Stimulated activated CD8-positive, alpha-beta memory T cell treated with anti-CD3 and anti-CD28 coated beads, Interleukin-4, amount 100 ng/mL, for 1 hour (primary cell): ENCODE measurements at regions not wholly inside any gene's neighbourhood (a gene's known extent, or its start where the extent isn't known, plus 50 kb on each side); places are given as distances from the start of the nearest gene placed in this dataset.

ENCODE experiments used
- DNase-seq, 2 donors: peaks; one replicate each; pipeline ENCODE4 v3.0.0-alpha.2; 2020; ENCODE audit warnings: low read depth in 2 of 2, low spot score in 1 of 2

- DNase-seq: no peak
Measured at GRCh38 chr14:53808042-53808441, 148.6 kb downstream of the BMP4 start.

- no peak for DNase-seq
Measured at GRCh38 chr14:53807542-53807941, 149.1 kb downstream of the BMP4 start.

DNA sequence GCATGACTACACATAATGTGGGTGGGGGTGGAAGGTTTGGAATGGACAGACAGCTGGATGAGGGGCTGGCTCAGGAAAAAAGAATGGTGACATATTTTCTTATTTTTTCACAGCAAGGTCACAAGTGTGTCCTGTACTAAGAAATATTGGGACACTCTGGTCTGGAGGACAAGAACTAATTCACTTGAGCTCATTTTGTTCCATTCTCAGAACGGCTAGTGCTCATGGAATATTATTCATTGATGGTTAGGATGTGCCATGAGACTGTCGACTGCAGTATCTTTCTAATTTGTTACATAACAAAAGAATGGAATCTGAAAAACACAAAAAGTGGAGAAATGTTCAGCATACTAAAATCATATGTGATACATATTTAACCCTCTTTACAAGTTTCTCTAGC, 149.5 kb downstream of the BMP4 start:
- no peak for DNase-seq

DNA sequence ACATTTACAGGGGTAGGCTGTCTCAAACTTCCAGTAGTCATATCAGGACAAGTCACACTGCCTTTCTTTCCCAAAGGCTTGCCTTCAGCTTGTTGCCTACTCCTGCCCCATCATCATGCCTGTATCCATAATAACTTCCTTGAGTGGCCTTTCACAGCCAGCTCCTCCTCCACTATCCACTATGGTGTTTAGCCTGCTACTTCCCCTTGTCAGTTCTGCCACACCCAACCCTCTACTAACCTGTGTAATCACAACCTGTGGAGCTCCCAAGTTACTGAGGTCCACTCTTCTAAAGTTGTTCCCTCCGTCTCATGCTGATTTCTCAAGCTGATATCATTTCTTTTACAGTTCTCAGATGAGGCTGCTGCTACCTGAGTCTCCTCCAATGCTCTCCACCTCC, 159.9 kb downstream of the BMP4 start:
- DNase-seq: no peak

DNA sequence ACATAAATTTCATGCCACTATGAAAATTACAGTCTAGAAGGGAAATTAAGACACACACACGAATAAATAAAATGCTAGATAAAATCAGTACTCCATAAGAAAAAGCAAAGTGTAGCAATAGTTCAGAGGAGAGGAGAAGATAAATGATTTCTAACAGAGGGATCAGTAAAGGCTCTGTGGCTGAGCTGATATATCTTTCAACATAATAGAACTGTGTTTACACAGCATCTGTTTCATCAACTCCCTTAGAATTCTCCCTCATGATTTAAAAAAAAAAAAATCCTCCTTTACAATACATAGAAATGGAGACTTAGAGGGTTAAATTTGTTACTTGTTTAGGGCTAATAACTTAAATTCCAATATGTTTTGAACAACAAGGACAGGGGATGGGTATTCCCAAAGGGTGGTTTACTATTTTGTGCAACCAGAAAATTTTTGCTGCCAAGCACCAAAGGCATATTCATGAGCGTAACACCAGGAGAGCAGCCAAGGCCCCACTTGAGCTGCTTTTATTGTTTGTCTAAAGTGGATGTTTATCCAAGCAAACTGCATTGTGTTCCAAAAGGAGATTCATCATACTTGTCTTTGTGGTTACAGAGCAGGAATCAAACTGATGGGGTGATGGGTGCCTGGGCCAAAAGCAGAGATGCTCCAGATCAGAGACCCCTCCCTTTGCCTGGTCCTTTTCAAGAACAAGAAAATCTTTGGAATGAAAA, 162.7 kb downstream of the BMP4 start:
- DNase-seq: no peak

DNA sequence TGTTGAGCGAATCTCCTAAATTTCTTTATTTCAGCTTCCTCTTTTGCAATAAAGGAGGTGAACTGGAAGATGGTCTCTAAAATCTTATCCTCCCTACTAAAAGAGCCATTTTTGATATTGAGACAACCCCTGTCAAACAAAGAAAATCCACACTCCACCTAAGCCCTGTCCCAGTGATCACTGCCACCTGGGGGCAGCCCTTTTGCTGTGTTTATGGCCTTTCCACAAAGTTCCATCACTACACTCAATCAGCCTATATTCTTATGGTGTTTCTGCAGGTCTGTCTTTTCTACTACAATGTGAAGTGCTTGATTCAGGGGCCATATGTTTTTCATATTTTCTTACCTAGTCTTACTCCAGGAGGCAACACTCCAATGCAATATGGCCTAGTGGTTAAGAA, 163.7 kb downstream of the BMP4 start:
- no peak for DNase-seq

DNA sequence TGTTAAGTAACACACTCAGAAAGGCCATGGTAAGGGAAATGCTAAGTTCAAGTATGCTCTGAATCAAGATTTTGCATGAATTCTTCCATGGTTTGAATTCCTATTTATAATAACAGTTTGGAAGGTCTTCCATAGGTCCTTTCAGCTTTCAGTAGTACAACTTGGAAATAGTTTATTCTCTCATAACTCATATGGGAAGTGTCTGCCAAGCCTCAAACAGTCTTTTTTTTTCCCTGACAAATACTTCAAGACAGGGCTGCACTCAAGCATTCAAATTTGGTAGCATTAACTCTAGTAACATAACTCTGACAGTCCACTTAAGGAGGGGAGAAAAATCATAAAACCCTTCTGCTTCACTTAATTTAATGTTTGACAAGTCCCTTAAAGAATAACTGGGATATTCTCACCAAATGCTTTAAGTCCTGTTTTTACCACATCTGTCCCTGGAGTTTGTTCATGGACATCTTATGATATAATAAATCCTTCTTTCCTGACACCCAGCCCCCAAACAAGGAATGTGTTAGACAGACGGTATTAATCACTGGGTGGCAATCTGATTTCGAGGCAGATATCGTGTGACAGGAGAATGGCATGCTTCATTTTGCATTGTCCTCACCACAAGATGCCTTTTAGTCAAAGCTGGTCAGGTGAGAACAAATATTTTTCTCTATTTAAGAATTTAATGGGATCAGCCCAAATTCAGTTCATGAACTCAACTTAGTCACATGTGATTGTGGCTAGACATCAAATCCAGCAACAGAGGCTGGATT, 165.7 kb downstream of the BMP4 start:
- DNase-seq: no peak

DNA sequence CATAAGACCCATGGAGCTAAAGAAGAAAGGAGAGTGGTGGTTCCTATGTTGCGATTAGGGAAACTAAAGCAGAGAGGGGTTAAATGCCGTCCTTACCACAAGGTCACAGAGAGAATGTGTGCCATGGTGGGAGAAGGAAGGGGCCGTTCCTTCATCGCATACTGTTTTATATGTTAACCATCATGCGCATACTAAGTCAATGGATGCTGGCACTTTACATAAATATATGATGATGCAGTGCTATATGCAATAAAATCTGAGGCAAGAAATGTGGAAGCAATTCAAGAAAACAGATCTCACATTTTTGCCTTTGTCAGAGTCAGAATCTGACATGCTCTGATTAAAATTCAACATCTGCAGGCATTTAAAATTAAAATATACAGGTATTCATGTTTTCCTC, 168.1 kb downstream of the BMP4 start:
- DNase-seq: no peak

DNA sequence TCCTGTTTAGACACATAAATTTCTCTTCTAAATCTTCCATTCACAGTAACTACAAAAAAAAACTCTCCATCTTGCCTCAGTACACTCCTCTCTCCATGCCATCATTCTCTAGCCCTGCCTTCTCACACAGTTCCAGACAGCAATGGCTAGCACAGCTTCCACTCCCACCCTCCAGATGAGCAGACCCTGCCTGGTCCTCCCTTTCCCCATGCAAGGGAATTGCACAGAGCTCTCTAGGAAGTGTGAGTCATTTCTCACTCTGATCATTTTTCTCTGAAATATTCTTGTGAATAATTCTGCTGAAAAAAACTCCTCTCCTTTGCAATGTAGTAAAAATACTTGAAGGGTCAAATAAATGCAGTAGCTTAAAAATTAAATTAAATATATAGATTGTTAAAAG, 170.6 kb downstream of the BMP4 start:
- no peak for DNase-seq

- no peak for DNase-seq
Measured at GRCh38 chr14:53784688-53785087, 171.9 kb downstream of the BMP4 start.

DNA sequence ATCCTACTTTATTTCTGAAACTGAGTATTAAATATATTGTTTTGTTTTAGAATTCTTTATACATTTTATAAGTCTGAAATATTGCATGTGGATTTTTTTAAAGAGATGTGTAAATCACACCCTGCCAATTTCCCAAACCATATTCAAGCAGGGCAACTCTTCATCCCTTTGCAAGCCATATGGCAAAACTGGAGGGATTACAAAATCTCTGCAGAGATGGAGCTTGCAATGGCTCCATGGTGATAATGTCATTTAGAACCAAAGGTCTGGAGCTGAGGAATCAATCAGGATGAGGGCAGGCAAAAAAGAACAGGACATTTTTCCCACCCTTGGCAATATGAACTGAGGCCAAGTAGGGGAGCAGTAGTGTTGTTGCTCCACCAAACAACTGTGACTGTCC, 173.4 kb downstream of the BMP4 start:
- no peak for DNase-seq

DNA sequence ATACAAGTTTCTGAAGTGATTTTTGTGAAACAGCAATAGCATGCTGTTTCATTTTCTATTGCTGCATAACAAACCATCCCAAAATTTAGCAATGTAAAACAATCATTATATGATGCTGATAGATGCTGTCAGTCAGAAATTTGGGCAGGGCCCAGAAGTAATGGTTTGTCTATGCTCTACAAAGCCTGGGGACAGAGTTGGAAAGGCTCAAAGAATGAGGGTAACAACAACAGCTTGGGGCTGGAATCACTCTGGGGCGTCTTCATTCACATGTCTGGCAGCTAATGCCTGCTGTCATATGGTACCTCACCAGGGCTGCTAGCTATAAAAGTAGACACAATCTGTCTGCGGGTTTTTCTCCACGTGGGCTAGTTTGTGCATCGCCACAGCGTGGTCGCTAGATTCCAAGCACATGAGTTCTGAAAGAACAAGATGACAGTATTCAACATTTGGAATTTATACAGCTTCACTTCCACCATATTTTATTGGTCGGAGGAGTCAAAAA, 176.5 kb downstream of the BMP4 start:
- no peak for DNase-seq

DNA sequence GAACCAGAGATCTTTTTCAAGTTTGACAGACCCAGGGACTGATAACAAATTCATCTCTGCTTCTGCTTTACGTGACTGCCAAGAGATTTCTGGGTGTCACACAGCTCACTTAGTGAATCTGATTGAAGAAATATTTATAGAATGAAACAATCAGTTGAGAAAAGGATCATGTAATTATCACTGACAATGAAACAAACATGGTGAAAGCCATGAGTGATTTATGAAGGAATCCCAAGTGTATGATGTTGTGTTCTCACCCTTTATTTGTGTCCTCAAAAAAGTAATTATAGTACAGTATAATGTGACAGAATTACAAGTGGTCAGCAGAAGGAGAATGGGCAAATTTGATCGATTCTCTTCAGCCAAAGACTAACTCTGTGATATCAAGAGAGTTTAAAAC, 177.3 kb downstream of the BMP4 start:
- DNase-seq: no peak

- DNase-seq: no peak
Measured at GRCh38 chr14:53778263-53778662, 178.4 kb downstream of the BMP4 start.

- DNase-seq: no peak
Measured at GRCh38 chr14:53772936-53773335, 183.7 kb downstream of the BMP4 start.

DNA sequence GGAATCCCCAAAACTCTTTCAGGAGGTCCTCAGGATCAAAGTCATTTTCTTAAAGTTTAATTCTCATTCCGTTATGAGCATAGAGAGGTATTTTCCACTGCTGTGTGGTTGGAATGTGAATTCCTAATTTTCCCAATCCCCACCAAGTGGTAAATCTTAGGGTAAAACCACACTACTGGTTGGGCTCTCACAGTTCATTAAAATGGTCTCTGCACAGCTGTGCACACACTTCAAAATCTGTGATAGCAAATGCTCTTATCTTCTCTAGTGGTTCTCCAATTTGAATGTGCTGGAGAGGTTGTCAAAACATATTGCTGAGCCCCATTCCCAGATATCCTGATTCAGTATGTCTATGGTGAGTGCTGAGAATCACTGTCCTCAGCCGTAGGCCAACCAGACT, 189.1 kb downstream of the BMP4 start:
- no peak for DNase-seq

DNA sequence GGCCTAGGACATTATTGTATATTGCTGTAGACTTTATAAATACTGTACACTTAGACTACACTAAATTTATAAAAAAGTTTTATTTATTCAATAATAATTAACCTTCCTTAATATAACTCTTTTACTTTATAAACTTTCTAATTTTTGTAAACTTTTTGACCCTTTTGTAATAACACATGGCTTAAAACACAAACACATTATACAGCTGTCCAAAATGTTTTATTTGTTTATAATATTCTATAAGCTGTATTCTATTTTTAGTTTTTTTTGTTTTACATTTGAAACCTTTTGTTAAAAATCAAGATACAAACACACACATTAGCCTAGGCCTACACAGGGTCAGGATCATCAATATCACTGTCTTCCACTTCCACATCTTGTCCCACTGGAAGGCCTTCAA, 190.0 kb downstream of the BMP4 start:
- DNase-seq: no peak

DNA sequence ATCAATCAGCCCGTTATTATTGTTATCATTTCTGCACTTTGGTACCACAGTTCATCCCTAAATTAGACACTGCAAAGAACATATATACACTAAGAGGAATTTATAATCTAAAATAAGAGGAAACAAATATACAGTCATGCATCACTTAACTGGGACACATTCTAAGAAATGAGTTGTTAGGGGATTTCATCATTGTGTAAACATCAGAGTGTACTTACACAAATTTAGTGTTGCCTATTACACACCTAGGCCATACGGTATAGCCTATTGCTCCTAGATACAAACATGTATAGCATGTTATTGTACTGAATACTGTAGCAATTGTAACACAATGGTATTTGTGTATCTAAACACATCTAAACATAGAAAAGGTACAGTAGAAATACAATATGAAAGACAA, 190.5 kb downstream of the BMP4 start:
- no peak for DNase-seq

- DNase-seq: no peak
Measured at GRCh38 chr14:53764846-53765245, 191.8 kb downstream of the BMP4 start.

DNA sequence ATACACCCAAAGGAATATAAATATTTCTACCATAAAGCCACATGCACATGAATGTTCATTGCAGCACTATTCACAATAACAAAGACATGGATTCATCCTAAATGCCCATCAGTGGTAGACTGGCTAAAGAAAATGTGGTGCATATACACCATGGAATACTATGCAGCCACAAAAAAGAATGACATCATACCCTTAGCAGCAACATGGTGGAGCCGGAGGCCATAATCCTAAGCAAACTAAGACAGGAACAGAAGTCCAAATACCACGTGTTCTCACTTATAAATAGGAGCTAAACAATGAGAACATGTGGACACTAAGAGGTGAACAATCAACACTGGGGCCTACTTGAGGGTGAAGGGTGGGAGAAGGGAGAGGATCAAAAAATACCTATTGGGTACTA, 198.5 kb downstream of the BMP4 start:
- no peak for DNase-seq

DNA sequence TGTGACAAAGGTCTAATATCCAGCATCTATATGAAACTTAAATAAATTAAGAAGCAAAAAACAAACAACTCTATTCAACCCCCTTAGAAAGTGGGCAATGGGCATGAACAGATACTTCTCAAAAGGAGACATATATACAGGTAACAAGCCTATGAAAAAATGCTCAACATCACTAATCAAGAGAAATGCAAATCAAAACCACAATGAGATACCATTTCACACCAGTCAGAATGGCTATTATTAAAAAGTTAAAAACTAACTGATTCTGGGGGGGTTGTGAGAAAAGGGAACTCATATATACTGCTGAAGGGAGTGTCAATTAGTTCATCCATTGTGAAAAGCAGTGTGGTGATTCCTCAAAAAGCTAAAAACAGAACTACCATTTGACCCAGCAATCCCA, 198.9 kb downstream of the BMP4 start:
- no peak for DNase-seq

DNA sequence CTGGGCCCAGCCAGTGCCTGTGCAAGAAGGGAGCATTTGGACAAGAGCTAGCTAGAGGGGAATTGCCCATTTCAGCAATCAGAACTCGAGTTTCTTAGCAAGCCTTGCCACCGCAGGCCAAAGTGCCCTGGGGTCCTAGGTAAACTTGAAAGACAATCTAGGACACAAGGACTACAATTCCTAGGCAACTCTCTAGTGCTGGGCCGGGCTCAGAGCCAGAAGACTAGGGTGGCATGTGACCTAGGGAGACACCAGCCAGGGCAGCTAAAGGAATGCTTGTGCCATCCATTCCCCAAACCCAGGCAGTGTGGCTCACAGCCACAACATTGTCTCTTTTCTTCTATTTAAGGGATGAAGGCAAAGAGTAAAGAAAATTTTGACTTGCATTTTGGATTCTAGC, 205.0 kb downstream of the BMP4 start:
- no peak for DNase-seq

- DNase-seq: no peak
Measured at GRCh38 chr14:53748691-53749090, 207.9 kb downstream of the BMP4 start.
